ENCODE measurements at regions not wholly inside any gene's neighbourhood (a gene's known extent, or its start where the extent isn't known, plus 50 kb on each side); places are given as distances from the start of the nearest gene placed in this dataset.

DNA sequence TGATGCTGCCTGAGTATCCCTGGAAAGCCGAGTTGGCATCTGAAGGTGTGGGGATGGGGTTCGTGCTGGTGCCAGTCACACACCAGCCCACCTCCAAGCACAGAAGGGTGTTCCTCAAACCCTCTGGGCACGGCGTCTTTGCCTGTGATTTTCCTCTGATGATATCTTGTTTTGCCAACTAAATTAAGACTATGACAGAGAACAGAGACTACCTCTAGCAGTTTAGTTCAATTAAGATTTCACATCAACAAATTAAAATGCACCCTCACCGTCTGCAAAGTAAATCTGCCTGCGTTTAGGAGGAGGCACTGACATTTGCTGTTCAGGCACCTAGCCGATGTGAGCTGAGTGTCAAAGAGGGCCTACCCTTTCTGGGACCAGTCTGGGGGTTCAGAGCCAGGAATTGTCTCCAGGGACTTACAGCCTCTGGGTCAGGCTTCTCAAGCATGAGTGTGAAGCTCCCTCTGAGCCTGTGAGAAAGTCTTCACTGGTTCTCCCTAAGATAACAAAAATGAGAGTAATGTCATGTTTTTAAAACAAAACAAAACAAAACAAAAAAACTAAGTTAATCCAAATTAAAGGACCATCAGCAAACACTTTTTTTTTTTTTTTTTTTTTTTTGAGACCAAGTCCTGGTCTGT lies 55.4 kb upstream of the CTNNA1 start:
- no peaks in the 10 kb centered on the region for H3K9me3 ChIP-seq (ENCODE audit: low read length)
- no peaks in the 10 kb centered on the region for H3K9me2 ChIP-seq (ENCODE audit: insufficient read depth, low read length)
- H4K20me1 ChIP-seq (ENCODE audit: insufficient read depth, low read length) = no peaks in the 10 kb centered on the region
- H3K4me2 ChIP-seq (ENCODE audit: low read length) = no peak overlapping the region
- TF ChIP-seq, protein P1, sequence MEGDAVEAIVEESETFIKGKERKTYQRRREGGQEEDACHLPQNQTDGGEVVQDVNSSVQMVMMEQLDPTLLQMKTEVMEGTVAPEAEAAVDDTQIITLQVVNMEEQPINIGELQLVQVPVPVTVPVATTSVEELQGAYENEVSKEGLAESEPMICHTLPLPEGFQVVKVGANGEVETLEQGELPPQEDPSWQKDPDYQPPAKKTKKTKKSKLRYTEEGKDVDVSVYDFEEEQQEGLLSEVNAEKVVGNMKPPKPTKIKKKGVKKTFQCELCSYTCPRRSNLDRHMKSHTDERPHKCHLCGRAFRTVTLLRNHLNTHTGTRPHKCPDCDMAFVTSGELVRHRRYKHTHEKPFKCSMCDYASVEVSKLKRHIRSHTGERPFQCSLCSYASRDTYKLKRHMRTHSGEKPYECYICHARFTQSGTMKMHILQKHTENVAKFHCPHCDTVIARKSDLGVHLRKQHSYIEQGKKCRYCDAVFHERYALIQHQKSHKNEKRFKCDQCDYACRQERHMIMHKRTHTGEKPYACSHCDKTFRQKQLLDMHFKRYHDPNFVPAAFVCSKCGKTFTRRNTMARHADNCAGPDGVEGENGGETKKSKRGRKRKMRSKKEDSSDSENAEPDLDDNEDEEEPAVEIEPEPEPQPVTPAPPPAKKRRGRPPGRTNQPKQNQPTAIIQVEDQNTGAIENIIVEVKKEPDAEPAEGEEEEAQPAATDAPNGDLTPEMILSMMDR (conservative IDR thresholded peaks at IDR 0.05; ENCODE audit: low read length) = no peak
- TF ChIP-seq EZH2phosphoT487 (IDR thresholded peaks at IDR 0.05; ENCODE audit: borderline replicate concordance, low read depth, low read length) = no peak
- no peak overlapping the region for H3K4me3 ChIP-seq (ENCODE audit: low read depth, low read length, poor library complexity, severe bottlenecking)
- no peaks in the 10 kb centered on the region for H3K79me2 ChIP-seq (ENCODE audit: insufficient read depth, low read depth, low read length)
- ChIA-PET POLR2A (no interaction called here), CTCF (ENCODE audit: unreplicated experiment) (no interaction called here)
- DNase-seq (ENCODE audit: low spot score) = no peak
- H2AFZ ChIP-seq (ENCODE audit: low read length) = no peak overlapping the region
- intact Hi-C loops (cut with micrococcal nuclease; ENCODE audit: unreplicated experiment) = no loop called here
- no peaks in the 10 kb centered on the region for H3K36me3 ChIP-seq (ENCODE audit: insufficient read depth, low read length)
- no peak overlapping the region for H3K27ac ChIP-seq (ENCODE audit: low read depth, low read length, poor library complexity, severe bottlenecking)
- no TSS peak for BruUV-seq (replicated peaks)
- H3K4me1 ChIP-seq (ENCODE audit: insufficient read depth, low read length, poor library complexity, severe bottlenecking) = no peaks in the 10 kb centered on the region

DNA sequence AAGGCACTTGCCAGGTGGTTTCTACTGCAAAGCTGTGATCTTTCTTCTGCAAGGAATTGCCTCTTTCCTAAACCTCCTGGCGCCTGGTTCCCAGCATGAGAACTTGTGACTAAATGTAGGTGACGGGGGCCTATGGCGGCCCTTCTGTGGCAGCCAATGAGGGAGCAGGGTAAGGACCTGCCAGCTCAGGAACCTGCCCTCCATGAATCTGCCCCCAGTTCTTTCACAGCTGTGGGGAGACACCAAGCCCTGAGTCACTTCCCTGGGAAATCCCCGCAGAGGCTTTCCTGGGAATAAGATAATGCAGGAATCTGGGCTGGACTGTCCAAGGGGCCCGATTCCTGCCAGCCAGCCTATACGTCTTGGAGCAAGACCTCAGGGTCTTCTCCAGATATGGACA lies 56.7 kb upstream of the CTNNA1 start:
- intact Hi-C loops (cut with micrococcal nuclease; ENCODE audit: unreplicated experiment) = no loop called here
- BruUV-seq (replicated peaks) = no TSS peak
- CTCF ChIA-PET (ENCODE audit: unreplicated experiment) = no interaction called here

DNA sequence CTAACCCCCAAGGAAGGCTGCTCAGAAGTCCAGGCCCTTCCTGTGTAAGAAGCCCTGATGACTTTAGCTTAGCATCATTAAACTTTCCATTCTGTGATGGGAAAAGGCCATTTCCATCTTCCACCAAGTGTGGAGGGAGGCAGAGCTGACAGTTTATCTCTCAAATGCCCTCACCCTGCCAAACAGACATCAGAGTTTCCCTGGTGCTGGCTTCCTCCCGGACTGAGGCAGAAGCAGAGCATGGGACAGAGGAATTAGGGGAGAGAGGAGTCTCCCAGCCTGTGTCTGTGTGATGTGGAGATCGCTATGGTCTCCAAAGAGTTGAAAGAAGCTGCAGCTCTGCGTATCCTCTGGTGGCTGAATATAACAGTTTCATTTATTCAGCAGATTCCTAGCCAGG lies 57.4 kb upstream of the CTNNA1 start:
- CTCF ChIA-PET (ENCODE audit: unreplicated experiment) = no interaction called here

More for the DNA sequence above, 56.7 kb upstream of the CTNNA1 start:
- Histone ChIP-seq H3K36me3 (ENCODE audit: insufficient read depth, low read length) (no peaks in the 10 kb centered on the region), H3K4me2 (ENCODE audit: low read length) (no peak overlapping the region), H3K27ac (ENCODE audit: low read depth, low read length, poor library complexity, severe bottlenecking) (no peak overlapping the region), H3K9me2 (ENCODE audit: insufficient read depth, low read length) (no peaks in the 10 kb centered on the region), H3K79me2 (ENCODE audit: insufficient read depth, low read depth, low read length) (no peaks in the 10 kb centered on the region), H3K9me3 (ENCODE audit: low read length) (no peaks in the 10 kb centered on the region), H3K4me3 (ENCODE audit: low read depth, low read length, poor library complexity, severe bottlenecking) (no peak overlapping the region), H3K4me1 (ENCODE audit: insufficient read depth, low read length, poor library complexity, severe bottlenecking) (no peaks in the 10 kb centered on the region), H2AFZ (ENCODE audit: low read length) (no peak overlapping the region), H4K20me1 (ENCODE audit: insufficient read depth, low read length) (no peaks in the 10 kb centered on the region)
- POLR2A ChIA-PET = no interaction called here
- no peak for DNase-seq (ENCODE audit: low spot score)
- TF ChIP-seq, protein P1 (conservative IDR thresholded peaks at IDR 0.05; ENCODE audit: low read length) = no peak
- TF ChIP-seq EZH2phosphoT487 (IDR thresholded peaks at IDR 0.05; ENCODE audit: borderline replicate concordance, low read depth, low read length) = no peak

More for the DNA sequence above, 57.4 kb upstream of the CTNNA1 start:
- BruUV-seq (replicated peaks) = no TSS peak
- H3K4me2 ChIP-seq (ENCODE audit: low read length) = no peak overlapping the region
- no peak overlapping the region for H3K4me3 ChIP-seq (ENCODE audit: low read depth, low read length, poor library complexity, severe bottlenecking)
- DNase-seq (ENCODE audit: low spot score) = no peak
- TF ChIP-seq, protein P1 (conservative IDR thresholded peaks at IDR 0.05; ENCODE audit: low read length) = no peak
- TF ChIP-seq EZH2phosphoT487 (IDR thresholded peaks at IDR 0.05; ENCODE audit: borderline replicate concordance, low read depth, low read length) = no peak
- H3K9me3 ChIP-seq (ENCODE audit: low read length) = no peaks in the 10 kb centered on the region
- H3K36me3 ChIP-seq (ENCODE audit: insufficient read depth, low read length) = no peaks in the 10 kb centered on the region
- intact Hi-C loops (cut with micrococcal nuclease; ENCODE audit: unreplicated experiment) = no loop called here
- no peak overlapping the region for H2AFZ ChIP-seq (ENCODE audit: low read length)
- H3K79me2 ChIP-seq (ENCODE audit: insufficient read depth, low read depth, low read length) = no peaks in the 10 kb centered on the region
- no peaks in the 10 kb centered on the region for H4K20me1 ChIP-seq (ENCODE audit: insufficient read depth, low read length)
- H3K9me2 ChIP-seq (ENCODE audit: insufficient read depth, low read length) = no peaks in the 10 kb centered on the region
- no peaks in the 10 kb centered on the region for H3K4me1 ChIP-seq (ENCODE audit: insufficient read depth, low read length, poor library complexity, severe bottlenecking)
- POLR2A ChIA-PET = no interaction called here
- no peak overlapping the region for H3K27ac ChIP-seq (ENCODE audit: low read depth, low read length, poor library complexity, severe bottlenecking)

Measured in OCI-LY7 (cell line).